DND-41 (cell line): ENCODE measurements at regions not wholly inside any gene's neighbourhood (a gene's known extent, or its start where the extent isn't known, plus 50 kb on each side); places are given as distances from the start of the nearest gene placed in this dataset.

Experiments
- CTCF ChIP-seq: IDR thresholded peaks from 2 replicates; pipeline ENCODE4 v1.5.1; 2012; ENCODE audit warnings: borderline replicate concordance, low read length, moderate library complexity, mild to moderate bottlenecking; ENCODE audit not compliant: poor library complexity, severe bottlenecking; ENCODE audit errors: extremely low read depth
- EZH2 ChIP-seq: IDR thresholded peaks from 3 replicates; pipeline ENCODE4 v1.6.1; 2012; ENCODE audit warnings: borderline replicate concordance, low read depth, mild to moderate bottlenecking, moderate library complexity, low read length, inconsistent platforms; ENCODE audit not compliant: severe bottlenecking

- TF ChIP-seq CTCF, result no peak
- TF ChIP-seq EZH2, result no peak
Measured at GRCh38 chr22:27382947-27383346, 418.6 kb downstream of the MN1 start.
